NOMO-1 treated with dmso at 0.1 percent for 144 hours (cell line): ENCODE measurements at regions not wholly inside any gene's neighbourhood (a gene's known extent, or its start where the extent isn't known, plus 50 kb on each side); places are given as distances from the start of the nearest gene placed in this dataset.
"Not testable (repeated sequence)": the region's sequence is repeated elsewhere in the genome, so short reads cannot be mapped to it uniquely, and the experiment has no call there.

Experiments used
- DNase-seq: peaks from one replicate; lab custom pipeline; 2025; ENCODE audit not compliant: unreplicated experiment; lab: John Stamatoyannopoulos, UW

- no peak for DNase-seq
These were observed 132.3 kb downstream of the RTP5 start for GRCh38 chr2:242001853-242002252.

- no peak for DNase-seq
These were observed 133.4 kb downstream of the RTP5 start for GRCh38 chr2:242002944-242003343.

- no peak for DNase-seq
These were observed 134.8 kb downstream of the RTP5 start for GRCh38 chr2:242004223-242004901.

- no peak for DNase-seq
These were observed 135.3 kb downstream of the RTP5 start for GRCh38 chr2:242004902-242005230.

GRCh38 chr2:242006091-242006634 is 136.6 kb downstream of the RTP5 start:
- DNase-seq, result not testable (repeated sequence)

GRCh38 chr2:242008908-242009307 is 139.4 kb downstream of the RTP5 start:
- DNase-seq, result not testable (repeated sequence)

GRCh38 chr2:242009846-242010245 is 140.3 kb downstream of the RTP5 start:
- DNase-seq, result not testable (repeated sequence)

- not testable (repeated sequence) for DNase-seq
These were observed 141.0 kb downstream of the RTP5 start for GRCh38 chr2:242010252-242011166.

GRCh38 chr2:242011167-242011513 is 141.6 kb downstream of the RTP5 start:
- DNase-seq, result no peak

- DNase-seq, result no peak
These were observed 142.0 kb downstream of the RTP5 start for GRCh38 chr2:242011516-242011915.

- DNase-seq, result peak; percentile 13
These were observed 142.6 kb downstream of the RTP5 start for GRCh38 chr2:242011991-242012764.

GRCh38 chr2:242012956-242013764 is 143.6 kb downstream of the RTP5 start:
- DNase-seq, result no peak

GRCh38 chr2:242013771-242014170 is 144.2 kb downstream of the RTP5 start:
- no peak for DNase-seq

GRCh38 chr2:242015108-242016065 is 145.9 kb downstream of the RTP5 start:
- DNase-seq, result no peak

- no peak for DNase-seq
These were observed 147.6 kb downstream of the RTP5 start for GRCh38 chr2:242017086-242017485.

GRCh38 chr2:242018416-242018815 is 148.9 kb downstream of the RTP5 start:
- not testable (repeated sequence) for DNase-seq

GRCh38 chr2:242019344-242019743 is 149.8 kb downstream of the RTP5 start:
- DNase-seq, result no peak

- no peak for DNase-seq
These were observed 150.9 kb downstream of the RTP5 start for GRCh38 chr2:242020196-242021004.
